Fibroblast of villous mesenchyme (primary cell): ENCODE measurements at regions not wholly inside any gene's neighbourhood (a gene's known extent, or its start where the extent isn't known, plus 50 kb on each side); places are given as distances from the start of the nearest gene placed in this dataset.

Source experiments
- DNase-seq: peaks from one replicate; pipeline ENCODE4 v3.0.0-alpha.2; 2010; ENCODE audit warnings: low read depth
- H3K4me3 ChIP-seq: 2 replicates; pipeline ENCODE4 v1.5.1; 2011; ENCODE audit warnings: low read depth, mild to moderate bottlenecking, low read length
- CTCF ChIP-seq: IDR thresholded peaks from 2 replicates; pipeline ENCODE4 v1.5.1; 2012; ENCODE audit warnings: low read depth, mild to moderate bottlenecking, low read length; ENCODE audit not compliant: insufficient read depth

- DNase-seq = peak; percentile 3
- H3K4me3 ChIP-seq = no peak overlapping the region
- TF ChIP-seq CTCF = no peak
These were observed 315.9 kb downstream of the PCDH10 start for GRCh38 chr4:133465022-133465421.

GRCh38 chr4:133464311-133464710, 315.2 kb downstream of the PCDH10 start:
- no peak for DNase-seq
- TF ChIP-seq CTCF = no peak

GRCh38 chr4:133452678-133453077, 303.6 kb downstream of the PCDH10 start:
- DNase-seq = no peak
- no peak overlapping the region for H3K4me3 ChIP-seq
- TF ChIP-seq CTCF = no peak

More at GRCh38 chr4:133464311-133464710, 315.2 kb downstream of the PCDH10 start:
- no peak overlapping the region for H3K4me3 ChIP-seq

- no peak overlapping the region for H3K4me3 ChIP-seq
- no peak for DNase-seq
- TF ChIP-seq CTCF = no peak
These were observed 301.7 kb downstream of the PCDH10 start for GRCh38 chr4:133450813-133451212.

- no peak overlapping the region for H3K4me3 ChIP-seq
- no peak for DNase-seq
- TF ChIP-seq CTCF = no peak
These were observed 291.3 kb downstream of the PCDH10 start for GRCh38 chr4:133440404-133440803.

- DNase-seq = no peak
- H3K4me3 ChIP-seq = no peak overlapping the region
- no peak for TF ChIP-seq CTCF
These were observed 290.7 kb downstream of the PCDH10 start for GRCh38 chr4:133439830-133440229.

- no peak overlapping the region for H3K4me3 ChIP-seq
- no peak for TF ChIP-seq CTCF
- DNase-seq = no peak
These were observed 275.5 kb downstream of the PCDH10 start for GRCh38 chr4:133424605-133425004.
